ENCODE measurements at regions not wholly inside any gene's neighbourhood (a gene's known extent, or its start where the extent isn't known, plus 50 kb on each side); places are given as distances from the start of the nearest gene placed in this dataset.

- Histone ChIP-seq H3K79me2 (ENCODE audit: control insufficient read depth, insufficient read depth, low read length) (no peaks in the 10 kb centered on the region), H3K4me1 (ENCODE audit: control insufficient read depth, insufficient read depth, low read length) (no peaks in the 10 kb centered on the region), H3K27me3 (replicated peaks in 1 of 2; ENCODE audit: control insufficient read depth in 2 of 2, insufficient read depth in 2 of 2, low read length in 1 of 2) (no peaks in the 10 kb centered on the region), H3K9ac (ENCODE audit: control insufficient read depth, insufficient read depth, low read length) (no peak overlapping the region), H3K4me3 (no peak overlapping the region), H3K9me3 (replicated peaks; ENCODE audit: control insufficient read depth, insufficient read depth, low read length) (peaks cover 4% of the 10 kb centered on the region), H3K27ac (ENCODE audit: control insufficient read depth, insufficient read depth) (no peak overlapping the region), H4K20me1 (ENCODE audit: control insufficient read depth, insufficient read depth) (no peaks in the 10 kb centered on the region), H3K4me2 (ENCODE audit: control insufficient read depth, insufficient read depth) (no peak overlapping the region), H3K36me3 (ENCODE audit: control insufficient read depth in 2 of 2, insufficient read depth in 2 of 2, low read length in 1 of 2) (no peaks in the 10 kb centered on the region), H2AFZ (ENCODE audit: control insufficient read depth, low read depth, low read length) (no peak overlapping the region)
- no TSS peak for BruUV-seq (replicated peaks)
- intact Hi-C loops (cut with micrococcal nuclease; ENCODE audit: unreplicated experiment) (no loop called here), in situ Hi-C loops (cut with MboI) (no loop called here)
- 0% methylated on average over 1 of the region's 1 CpG for WGBS (ENCODE audit: insufficient coverage, insufficient replicate concordance, low lambda C conversion rate, missing lambda C conversion rate)
- ChIA-PET POLR2A (no interaction called here), RAD21 (ENCODE audit: unreplicated experiment) (no interaction called here), CTCF (no interaction called here), SMC1A (ENCODE audit: uncharacterized antibody, unreplicated experiment) (no interaction called here)
- FAIRE-seq, result no peak
- DNase-seq (ENCODE audit: low read depth, low spot score), result no peak
- no peak for ATAC-seq
- TF ChIP-seq SKIL (IDR thresholded peaks at IDR 0.05; ENCODE audit: low read depth, poor library complexity, severe bottlenecking) (no peak), CTCF (IDR thresholded peaks at IDR 0.05 in 2 of 3, conservative IDR thresholded peaks at IDR 0.05 in 1 of 3; ENCODE audit: control insufficient read depth in 2 of 3, extremely low read depth in 1 of 3, insufficient read depth in 1 of 3, low read depth in 3 of 3, low read length in 3 of 3) (no peak), CUX1 (IDR thresholded peaks at IDR 0.05; ENCODE audit: insufficient replicate concordance, low read depth, low read length) (no peak), RCOR1 (conservative IDR thresholded peaks at IDR 0.05; ENCODE audit: low read depth, low read length) (no peak), CHD2 (IDR thresholded peaks at IDR 0.05; ENCODE audit: borderline replicate concordance, low read depth, low read length) (no peak)
- TF ChIP-seq, protein P1, sequence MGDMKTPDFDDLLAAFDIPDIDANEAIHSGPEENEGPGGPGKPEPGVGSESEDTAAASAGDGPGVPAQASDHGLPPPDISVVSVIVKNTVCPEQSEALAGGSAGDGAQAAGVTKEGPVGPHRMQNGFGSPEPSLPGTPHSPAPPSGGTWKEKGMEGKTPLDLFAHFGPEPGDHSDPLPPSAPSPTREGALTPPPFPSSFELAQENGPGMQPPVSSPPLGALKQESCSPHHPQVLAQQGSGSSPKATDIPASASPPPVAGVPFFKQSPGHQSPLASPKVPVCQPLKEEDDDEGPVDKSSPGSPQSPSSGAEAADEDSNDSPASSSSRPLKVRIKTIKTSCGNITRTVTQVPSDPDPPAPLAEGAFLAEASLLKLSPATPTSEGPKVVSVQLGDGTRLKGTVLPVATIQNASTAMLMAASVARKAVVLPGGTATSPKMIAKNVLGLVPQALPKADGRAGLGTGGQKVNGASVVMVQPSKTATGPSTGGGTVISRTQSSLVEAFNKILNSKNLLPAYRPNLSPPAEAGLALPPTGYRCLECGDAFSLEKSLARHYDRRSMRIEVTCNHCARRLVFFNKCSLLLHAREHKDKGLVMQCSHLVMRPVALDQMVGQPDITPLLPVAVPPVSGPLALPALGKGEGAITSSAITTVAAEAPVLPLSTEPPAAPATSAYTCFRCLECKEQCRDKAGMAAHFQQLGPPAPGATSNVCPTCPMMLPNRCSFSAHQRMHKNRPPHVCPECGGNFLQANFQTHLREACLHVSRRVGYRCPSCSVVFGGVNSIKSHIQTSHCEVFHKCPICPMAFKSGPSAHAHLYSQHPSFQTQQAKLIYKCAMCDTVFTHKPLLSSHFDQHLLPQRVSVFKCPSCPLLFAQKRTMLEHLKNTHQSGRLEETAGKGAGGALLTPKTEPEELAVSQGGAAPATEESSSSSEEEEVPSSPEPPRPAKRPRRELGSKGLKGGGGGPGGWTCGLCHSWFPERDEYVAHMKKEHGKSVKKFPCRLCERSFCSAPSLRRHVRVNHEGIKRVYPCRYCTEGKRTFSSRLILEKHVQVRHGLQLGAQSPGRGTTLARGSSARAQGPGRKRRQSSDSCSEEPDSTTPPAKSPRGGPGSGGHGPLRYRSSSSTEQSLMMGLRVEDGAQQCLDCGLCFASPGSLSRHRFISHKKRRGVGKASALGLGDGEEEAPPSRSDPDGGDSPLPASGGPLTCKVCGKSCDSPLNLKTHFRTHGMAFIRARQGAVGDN (IDR thresholded peaks at IDR 0.05), result no peak
- TF ChIP-seq, protein P2, sequence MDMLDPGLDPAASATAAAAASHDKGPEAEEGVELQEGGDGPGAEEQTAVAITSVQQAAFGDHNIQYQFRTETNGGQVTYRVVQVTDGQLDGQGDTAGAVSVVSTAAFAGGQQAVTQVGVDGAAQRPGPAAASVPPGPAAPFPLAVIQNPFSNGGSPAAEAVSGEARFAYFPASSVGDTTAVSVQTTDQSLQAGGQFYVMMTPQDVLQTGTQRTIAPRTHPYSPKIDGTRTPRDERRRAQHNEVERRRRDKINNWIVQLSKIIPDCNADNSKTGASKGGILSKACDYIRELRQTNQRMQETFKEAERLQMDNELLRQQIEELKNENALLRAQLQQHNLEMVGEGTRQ (IDR thresholded peaks at IDR 0.05; ENCODE audit: borderline replicate concordance, low read depth, low read length), result no peak
These were observed 298.1 kb upstream of the NEBL start for GRCh38 chr10:21195252-21195651.
